ENCODE measurements at regions not wholly inside any gene's neighbourhood (a gene's known extent, or its start where the extent isn't known, plus 50 kb on each side); places are given as distances from the start of the nearest gene placed in this dataset.

DNA sequence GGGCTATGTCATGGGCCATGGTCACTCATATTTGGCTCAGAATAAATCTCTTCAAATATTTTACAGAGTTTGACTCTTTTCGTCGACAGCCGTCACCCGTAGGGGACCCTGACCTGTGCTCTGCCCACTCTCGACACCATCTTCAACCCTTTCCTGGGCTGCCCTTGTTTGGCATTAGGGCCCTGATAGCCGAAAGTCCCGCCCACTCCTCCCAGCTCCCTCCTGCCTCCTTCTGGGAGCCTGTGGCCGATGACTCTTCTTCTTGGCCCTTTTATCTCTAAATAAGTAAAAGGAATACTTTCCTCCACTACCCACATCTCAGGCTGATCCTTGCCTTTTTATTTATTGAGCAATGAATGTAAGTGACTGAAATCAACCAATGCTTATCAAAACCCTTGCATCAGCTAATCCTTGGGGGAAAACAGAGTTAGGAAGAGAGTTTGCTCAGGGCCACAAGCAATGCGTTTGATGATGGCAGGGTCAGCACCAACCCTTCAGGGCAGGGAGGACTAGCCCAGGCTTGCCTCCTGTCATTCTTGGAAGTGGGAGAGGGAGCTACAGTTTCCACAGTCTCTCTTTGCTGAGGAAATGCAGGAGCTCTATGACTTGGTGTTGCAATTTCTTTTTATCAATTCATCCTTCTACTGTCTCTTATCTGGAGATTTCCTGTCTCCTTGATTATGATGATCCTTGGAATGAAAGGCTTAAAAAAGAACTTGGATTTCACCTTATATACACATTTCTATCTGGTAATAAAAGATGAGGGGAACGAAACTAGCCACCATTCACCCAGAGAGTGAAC is 218.2 kb upstream of the PODXL start:
- H4K20me1 ChIP-seq (ENCODE audit: low read length) = no peaks in the 10 kb centered on the region
- ATAC-seq = no peak
- H3K27me3 ChIP-seq (ENCODE audit: low read length) = peaks cover 4% of the 10 kb centered on the region; the same call in 1 of the 2 replicates
- no peak overlapping the region for H3K4me2 ChIP-seq (ENCODE audit: low read length)
- H3K36me3 ChIP-seq (ENCODE audit: low read depth, low read length) = no peaks in the 10 kb centered on the region
- H3K4me1 ChIP-seq (ENCODE audit: insufficient read depth, low read length) = peaks cover 6% of the 10 kb centered on the region
- no peak overlapping the region for H3K9ac ChIP-seq (ENCODE audit: low read length)
- no peaks in the 10 kb centered on the region for H3K79me2 ChIP-seq (ENCODE audit: low read length)
- intact Hi-C loops (cut with micrococcal nuclease) = no loop called here
- no peaks in the 10 kb centered on the region for H3F3A ChIP-seq (ENCODE audit: low read length, unreplicated experiment)
- no peak overlapping the region for H2AFZ ChIP-seq (ENCODE audit: low read length)
- BruUV-seq (replicated peaks) = no TSS peak
- TF ChIP-seq, protein P1, sequence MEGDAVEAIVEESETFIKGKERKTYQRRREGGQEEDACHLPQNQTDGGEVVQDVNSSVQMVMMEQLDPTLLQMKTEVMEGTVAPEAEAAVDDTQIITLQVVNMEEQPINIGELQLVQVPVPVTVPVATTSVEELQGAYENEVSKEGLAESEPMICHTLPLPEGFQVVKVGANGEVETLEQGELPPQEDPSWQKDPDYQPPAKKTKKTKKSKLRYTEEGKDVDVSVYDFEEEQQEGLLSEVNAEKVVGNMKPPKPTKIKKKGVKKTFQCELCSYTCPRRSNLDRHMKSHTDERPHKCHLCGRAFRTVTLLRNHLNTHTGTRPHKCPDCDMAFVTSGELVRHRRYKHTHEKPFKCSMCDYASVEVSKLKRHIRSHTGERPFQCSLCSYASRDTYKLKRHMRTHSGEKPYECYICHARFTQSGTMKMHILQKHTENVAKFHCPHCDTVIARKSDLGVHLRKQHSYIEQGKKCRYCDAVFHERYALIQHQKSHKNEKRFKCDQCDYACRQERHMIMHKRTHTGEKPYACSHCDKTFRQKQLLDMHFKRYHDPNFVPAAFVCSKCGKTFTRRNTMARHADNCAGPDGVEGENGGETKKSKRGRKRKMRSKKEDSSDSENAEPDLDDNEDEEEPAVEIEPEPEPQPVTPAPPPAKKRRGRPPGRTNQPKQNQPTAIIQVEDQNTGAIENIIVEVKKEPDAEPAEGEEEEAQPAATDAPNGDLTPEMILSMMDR (conservative IDR thresholded peaks at IDR 0.05; ENCODE audit: low read depth, low read length) = no peak
- TF ChIP-seq EZH2phosphoT487 (IDR thresholded peaks at IDR 0.05; ENCODE audit: borderline replicate concordance, low read length) = no peak
- no peak for TF ChIP-seq EZH2 (IDR thresholded peaks at IDR 0.05; ENCODE audit: low read length, unreplicated experiment)
- ChIA-PET POLR2A (ENCODE audit: unreplicated experiment) (no interaction called here), CTCF (no interaction called here)
- H3K9me3 ChIP-seq (ENCODE audit: low read length) = no peaks in the 10 kb centered on the region
- no peaks in the 10 kb centered on the region for H3K9me2 ChIP-seq (replicated peaks; ENCODE audit: low read length)
- H3K4me3 ChIP-seq (ENCODE audit: low read length) = no peak overlapping the region
- DNase-seq = no peak
- no peak overlapping the region for H3K27ac ChIP-seq (ENCODE audit: low read length)

DNA sequence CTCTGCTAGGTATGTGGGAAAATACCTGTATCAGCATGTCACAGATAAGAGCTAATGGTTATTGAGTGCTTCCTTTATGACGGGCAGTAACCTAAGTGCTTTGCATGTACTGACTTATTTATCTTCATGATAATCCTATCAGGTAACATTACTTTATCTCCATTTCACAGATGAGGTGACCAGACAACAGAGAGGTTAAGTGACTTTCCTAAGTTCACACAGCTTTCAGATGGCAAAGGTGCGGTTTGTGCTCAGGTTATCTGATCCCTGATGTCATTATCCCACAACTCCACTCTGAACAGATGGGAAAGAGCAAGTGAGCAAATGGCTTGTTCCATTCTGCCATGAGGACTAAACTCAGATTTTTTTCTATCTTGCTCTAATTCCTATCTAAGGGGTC is 217.0 kb upstream of the PODXL start:
- Histone ChIP-seq H3K9me2 (replicated peaks; ENCODE audit: low read length) (no peaks in the 10 kb centered on the region), H3F3A (ENCODE audit: low read length, unreplicated experiment) (no peaks in the 10 kb centered on the region), H3K4me2 (ENCODE audit: low read length) (no peak overlapping the region), H3K27me3 (ENCODE audit: low read length) (no peaks in the 10 kb centered on the region), H3K79me2 (ENCODE audit: low read length) (no peaks in the 10 kb centered on the region), H3K27ac (ENCODE audit: low read length) (no peak overlapping the region), H4K20me1 (ENCODE audit: low read length) (no peaks in the 10 kb centered on the region), H3K4me3 (ENCODE audit: low read length) (no peak overlapping the region), H3K9ac (ENCODE audit: low read length) (no peak overlapping the region), H3K9me3 (ENCODE audit: low read length) (no peaks in the 10 kb centered on the region), H3K36me3 (ENCODE audit: low read depth, low read length) (no peaks in the 10 kb centered on the region), H2AFZ (ENCODE audit: low read length) (no peak overlapping the region), H3K4me1 (ENCODE audit: insufficient read depth, low read length) (peaks cover 16% of the 10 kb centered on the region)
- POLR2A ChIA-PET (ENCODE audit: unreplicated experiment) = no interaction called here
- intact Hi-C loops (cut with micrococcal nuclease) = no loop called here
- TF ChIP-seq EZH2 (IDR thresholded peaks at IDR 0.05; ENCODE audit: low read length, unreplicated experiment) (no peak), EZH2phosphoT487 (IDR thresholded peaks at IDR 0.05; ENCODE audit: borderline replicate concordance, low read length) (no peak)
- TF ChIP-seq, protein P1 (conservative IDR thresholded peaks at IDR 0.05; ENCODE audit: low read depth, low read length) = no peak
- no peak for ATAC-seq
- CTCF ChIA-PET = no interaction called here
- BruUV-seq (replicated peaks) = no TSS peak
- no peak for DNase-seq

DNA sequence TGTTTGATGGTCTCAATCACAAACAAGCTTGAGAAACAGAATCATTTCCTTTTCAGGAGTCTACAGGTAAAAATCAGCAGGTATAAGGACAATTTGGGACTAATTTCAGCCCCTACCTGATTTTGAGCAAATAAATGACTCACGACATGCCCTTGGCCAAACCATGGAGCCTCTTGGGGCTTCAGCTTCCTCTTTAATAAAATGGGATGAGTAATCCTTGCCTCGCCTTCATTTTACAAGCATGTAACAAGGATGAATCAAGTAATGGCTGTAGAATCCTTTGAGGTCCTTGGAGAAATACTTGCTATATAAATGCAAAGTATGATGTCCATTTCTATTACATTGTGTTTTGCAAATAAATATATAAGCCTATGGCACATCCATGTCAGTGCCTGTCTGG is 212.8 kb upstream of the PODXL start:
- Histone ChIP-seq H3K4me1 (ENCODE audit: insufficient read depth, low read length) (peaks cover 21% of the 10 kb centered on the region), H3F3A (ENCODE audit: low read length, unreplicated experiment) (no peaks in the 10 kb centered on the region), H3K4me3 (ENCODE audit: low read length) (no peak overlapping the region), H4K20me1 (ENCODE audit: low read length) (no peaks in the 10 kb centered on the region), H3K9me3 (ENCODE audit: low read length) (no peaks in the 10 kb centered on the region), H3K4me2 (ENCODE audit: low read length) (peak overlapping the region; percentile 15), H3K9ac (ENCODE audit: low read length) (no peak overlapping the region), H3K27ac (ENCODE audit: low read length) (peak overlapping the region; percentile 45), H2AFZ (ENCODE audit: low read length) (no peak overlapping the region), H3K36me3 (ENCODE audit: low read depth, low read length) (no peaks in the 10 kb centered on the region), H3K79me2 (ENCODE audit: low read length) (no peaks in the 10 kb centered on the region), H3K27me3 (ENCODE audit: low read length) (no peaks in the 10 kb centered on the region; the same call in 1 of the 2 replicates), H3K9me2 (replicated peaks; ENCODE audit: low read length) (no peaks in the 10 kb centered on the region)
- ATAC-seq = peak; percentile 98
- POLR2A ChIA-PET (ENCODE audit: unreplicated experiment) = no interaction called here
- TF ChIP-seq EZH2phosphoT487 (IDR thresholded peaks at IDR 0.05; ENCODE audit: borderline replicate concordance, low read length) = no peak
- TF ChIP-seq, protein P1 (conservative IDR thresholded peaks at IDR 0.05; ENCODE audit: low read depth, low read length) = no peak
- TF ChIP-seq EZH2 (IDR thresholded peaks at IDR 0.05; ENCODE audit: low read length, unreplicated experiment) = no peak
- no TSS peak for BruUV-seq (replicated peaks)
- DNase-seq = peak; percentile 95
- CTCF ChIA-PET = no interaction called here
- intact Hi-C loops (cut with micrococcal nuclease) = no loop called here
